ENCODE measurements at regions not wholly inside any gene's neighbourhood (a gene's known extent, or its start where the extent isn't known, plus 50 kb on each side); places are given as distances from the start of the nearest gene placed in this dataset.

GRCh38 chr13:74767050-74767449 is 632.8 kb upstream of the KLF12 start:
- Mint-ChIP-seq H3K4me3 (ENCODE audit: unreplicated experiment) (no peak overlapping the region), H3K4me1 (ENCODE audit: insufficient read depth, unreplicated experiment) (peaks cover 13% of the 10 kb centered on the region), H3K27me3 (ENCODE audit: insufficient read depth, unreplicated experiment) (no peaks in the 10 kb centered on the region), H3K27ac (ENCODE audit: low read depth, unreplicated experiment) (no peak overlapping the region), H3K36me3 (ENCODE audit: insufficient read depth, unreplicated experiment) (peaks cover 10% of the 10 kb centered on the region), H3K9me3 (ENCODE audit: unreplicated experiment) (no peaks in the 10 kb centered on the region)
- peak; percentile 72 for DNase-seq (ENCODE audit: unreplicated experiment)
- POLR2A ChIA-PET, result interaction anchor here (0.5 kb wide), 1 partner anchor 873 kb away, joined by 3 read pairs; no protein-coding TSS in a partner anchor
- CTCF ChIA-PET, result interaction anchor here (0.6 kb wide), 1 partner anchor 629 kb away, joined by 3 read pairs; no protein-coding TSS in a partner anchor
- BruUV-seq (replicated peaks), result no TSS peak
- TF ChIP-seq CTCF (IDR thresholded peaks at IDR 0.05; ENCODE audit: unreplicated experiment), result no peak
- intact Hi-C loops (cut with micrococcal nuclease), result no loop called here

GRCh38 chr13:74765955-74766354 is 631.8 kb upstream of the KLF12 start:
- no peak for TF ChIP-seq CTCF (IDR thresholded peaks at IDR 0.05; ENCODE audit: unreplicated experiment)
- no TSS peak for BruUV-seq (replicated peaks)
- no peak overlapping the region for H3K27ac Mint-ChIP-seq (ENCODE audit: low read depth, unreplicated experiment)
- DNase-seq (ENCODE audit: unreplicated experiment), result no peak
- peaks cover 10% of the 10 kb centered on the region for H3K36me3 Mint-ChIP-seq (ENCODE audit: insufficient read depth, unreplicated experiment)
- ChIA-PET POLR2A (interaction anchor here (0.6 kb wide), 1 partner anchor 19 kb away, joined by 3 read pairs; no protein-coding TSS in a partner anchor), CTCF (interaction anchor here (0.7 kb wide), 1 partner anchor 64 kb away, joined by 3 read pairs; no protein-coding TSS in a partner anchor)
- no peak overlapping the region for H3K4me3 Mint-ChIP-seq (ENCODE audit: unreplicated experiment)
- H3K27me3 Mint-ChIP-seq (ENCODE audit: insufficient read depth, unreplicated experiment), result no peaks in the 10 kb centered on the region
- intact Hi-C loops (cut with micrococcal nuclease), result no loop called here
- no peaks in the 10 kb centered on the region for H3K9me3 Mint-ChIP-seq (ENCODE audit: unreplicated experiment)
- H3K4me1 Mint-ChIP-seq (ENCODE audit: insufficient read depth, unreplicated experiment), result peaks cover 6% of the 10 kb centered on the region

- TF ChIP-seq CTCF (IDR thresholded peaks at IDR 0.05; ENCODE audit: unreplicated experiment), result no peak
- Mint-ChIP-seq H3K4me3 (ENCODE audit: unreplicated experiment) (no peak overlapping the region), H3K4me1 (ENCODE audit: insufficient read depth, unreplicated experiment) (no peaks in the 10 kb centered on the region), H3K9me3 (ENCODE audit: unreplicated experiment) (no peaks in the 10 kb centered on the region), H3K27me3 (ENCODE audit: insufficient read depth, unreplicated experiment) (no peaks in the 10 kb centered on the region), H3K27ac (ENCODE audit: low read depth, unreplicated experiment) (no peak overlapping the region), H3K36me3 (ENCODE audit: insufficient read depth, unreplicated experiment) (peaks cover 10% of the 10 kb centered on the region)
- DNase-seq (ENCODE audit: unreplicated experiment), result no peak
- ChIA-PET CTCF (interaction anchor here (0.6 to 0.7 kb wide), 2 partner anchors 39 to 168 kb away, joined by 3 read pairs; no protein-coding TSS in a partner anchor), POLR2A (interaction anchor here (0.7 to 1.0 kb wide), 2 partner anchors 22 to 25 kb away, joined by 3 to 5 read pairs; no protein-coding TSS in a partner anchor)
- intact Hi-C loops (cut with micrococcal nuclease), result no loop called here
- BruUV-seq (replicated peaks), result no TSS peak
Measured at GRCh38 chr13:74761801-74762757, 627.9 kb upstream of the KLF12 start.

GRCh38 chr13:74758188-74758587 is 624.0 kb upstream of the KLF12 start:
- no peak for TF ChIP-seq CTCF (IDR thresholded peaks at IDR 0.05; ENCODE audit: unreplicated experiment)
- DNase-seq (ENCODE audit: unreplicated experiment), result no peak
- Mint-ChIP-seq H3K27me3 (ENCODE audit: insufficient read depth, unreplicated experiment) (no peaks in the 10 kb centered on the region), H3K4me1 (ENCODE audit: insufficient read depth, unreplicated experiment) (no peaks in the 10 kb centered on the region), H3K9me3 (ENCODE audit: unreplicated experiment) (no peaks in the 10 kb centered on the region), H3K36me3 (ENCODE audit: insufficient read depth, unreplicated experiment) (no peaks in the 10 kb centered on the region), H3K4me3 (ENCODE audit: unreplicated experiment) (no peak overlapping the region), H3K27ac (ENCODE audit: low read depth, unreplicated experiment) (no peak overlapping the region)
- intact Hi-C loops (cut with micrococcal nuclease), result no loop called here
- ChIA-PET CTCF (interaction anchor here (1.2 to 1.6 kb wide), 2 partner anchors 11 to 24 kb away, joined by 3 to 4 read pairs; no protein-coding TSS in a partner anchor), POLR2A (no interaction called here)
- BruUV-seq (replicated peaks), result no TSS peak
